ENCODE measurements at regions not wholly inside any gene's neighbourhood (a gene's known extent, or its start where the extent isn't known, plus 50 kb on each side); places are given as distances from the start of the nearest gene placed in this dataset.

GRCh38 chr18:41753826-41754225 is 201.2 kb upstream of the PIK3C3 start:
- DNase-seq = no peak

GRCh38 chr18:41752826-41753225 is 202.2 kb upstream of the PIK3C3 start:
- DNase-seq = no peak

GRCh38 chr18:41751652-41752051 is 203.4 kb upstream of the PIK3C3 start:
- DNase-seq = no peak

- no peak for DNase-seq
Observed at GRCh38 chr18:41751161-41751560, 203.9 kb upstream of the PIK3C3 start.

- DNase-seq = no peak
Observed at GRCh38 chr18:41747723-41748242, 207.3 kb upstream of the PIK3C3 start.

DNA sequence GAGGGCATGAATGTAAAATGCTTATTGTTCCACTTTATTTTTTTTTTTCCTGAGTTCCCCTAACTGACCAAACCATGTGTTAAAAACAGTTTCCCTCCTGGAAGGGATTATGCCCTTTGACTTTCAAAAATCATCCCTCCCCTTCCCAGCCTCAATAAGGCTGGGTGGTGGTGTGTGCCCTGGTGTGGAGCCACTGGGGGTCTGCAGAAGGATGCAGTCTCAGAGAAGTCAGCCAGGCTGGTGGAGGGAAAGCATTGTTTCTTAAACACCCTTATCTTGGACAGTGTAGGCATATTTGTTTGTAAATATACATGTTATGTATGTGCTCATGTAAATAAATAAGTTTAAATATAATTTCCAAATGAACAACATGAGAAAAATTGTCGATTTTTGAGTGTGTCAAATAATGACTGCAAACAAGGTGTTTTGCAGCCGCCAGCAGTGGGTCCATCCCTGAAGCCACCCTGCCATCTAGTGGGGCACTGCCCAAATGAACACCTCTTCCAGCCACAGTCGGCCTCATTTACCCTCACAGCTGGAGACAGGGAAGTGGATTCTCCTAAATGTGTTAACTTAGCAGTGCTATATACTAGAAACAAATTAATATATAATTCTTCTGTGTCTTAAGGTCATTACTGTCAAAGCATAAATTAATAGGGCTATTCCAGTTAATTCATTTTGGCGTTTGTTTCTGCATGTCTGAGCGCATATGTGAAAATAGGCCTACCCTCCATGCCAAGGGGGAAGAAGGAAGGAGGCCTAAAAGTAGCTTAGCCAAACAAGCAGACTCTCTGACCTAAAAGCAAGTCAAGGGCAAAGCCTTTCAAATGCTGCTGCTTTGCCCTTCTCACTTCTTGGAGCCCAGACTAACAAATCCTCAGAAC is 209.6 kb upstream of the PIK3C3 start:
- no peak for DNase-seq

DNA sequence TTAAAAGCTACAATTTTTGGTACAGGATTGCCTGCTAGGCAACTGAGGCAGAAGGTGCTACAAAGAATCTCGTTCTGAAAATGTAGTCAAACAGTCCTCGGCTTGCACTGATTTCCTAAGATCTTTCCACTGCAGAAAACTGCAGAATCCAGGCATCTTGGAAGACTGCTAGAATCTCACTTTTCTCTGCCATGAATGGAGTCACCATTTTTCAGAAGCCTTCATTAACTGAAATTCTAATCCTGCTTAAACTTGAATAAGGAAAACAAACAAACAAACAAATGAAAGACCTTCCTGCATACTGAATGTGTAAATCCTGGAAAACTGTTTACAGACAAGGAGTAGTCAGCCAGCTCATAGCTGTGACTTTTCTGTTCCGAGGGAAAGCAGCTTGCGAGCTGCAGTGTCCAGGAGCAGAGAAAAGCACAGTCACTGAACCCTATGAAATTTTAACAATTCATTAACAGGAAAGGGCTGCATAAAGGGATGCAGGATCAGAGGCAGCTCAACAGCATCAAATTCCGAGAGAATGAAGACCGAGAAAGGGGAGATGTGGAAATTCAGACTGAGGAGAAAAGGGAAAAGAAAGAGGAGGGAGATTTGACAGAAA is 210.5 kb upstream of the PIK3C3 start:
- DNase-seq = no peak

DNA sequence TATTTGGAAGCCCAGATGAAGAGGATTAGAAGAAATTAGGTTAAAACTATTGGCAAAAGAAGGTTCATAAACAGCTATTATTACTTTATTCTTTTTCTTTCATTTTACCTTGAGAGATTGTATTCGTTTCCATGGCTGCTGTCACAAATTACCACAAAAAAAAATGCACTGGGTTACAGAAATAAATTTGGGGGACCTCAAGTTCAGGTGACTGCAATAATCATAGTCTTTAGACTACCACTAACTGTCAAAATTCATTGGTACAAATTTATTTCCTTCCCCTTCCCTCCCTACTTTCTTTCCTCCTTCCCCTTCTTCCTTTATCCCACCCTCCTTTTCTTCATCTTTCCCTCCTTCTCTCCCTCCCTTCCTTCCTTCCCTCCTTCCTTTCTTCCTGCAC is 217.8 kb upstream of the PIK3C3 start:
- DNase-seq = no peak

GRCh38 chr18:41734917-41735316 is 220.1 kb upstream of the PIK3C3 start:
- no peak for DNase-seq

DNA sequence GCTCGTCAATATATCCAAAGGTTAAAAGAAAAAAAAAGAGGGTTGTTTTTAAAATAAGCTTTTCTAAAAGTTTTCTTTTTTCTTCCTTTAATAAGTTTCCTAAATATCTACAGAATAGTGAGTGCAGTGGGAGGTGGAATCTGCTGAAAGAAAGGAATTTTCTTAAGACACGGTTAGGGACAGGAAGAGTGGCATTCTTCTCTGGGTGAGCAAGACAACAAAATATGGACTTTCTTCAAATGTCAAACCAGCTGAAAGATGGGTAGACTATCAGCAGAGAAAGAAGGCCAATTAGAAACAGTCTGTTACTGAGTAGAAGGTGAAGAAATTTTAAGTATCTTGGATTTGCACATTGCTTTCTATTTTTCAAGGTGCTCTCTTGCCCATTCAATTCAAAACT is 222.7 kb upstream of the PIK3C3 start:
- no peak for DNase-seq

DNA sequence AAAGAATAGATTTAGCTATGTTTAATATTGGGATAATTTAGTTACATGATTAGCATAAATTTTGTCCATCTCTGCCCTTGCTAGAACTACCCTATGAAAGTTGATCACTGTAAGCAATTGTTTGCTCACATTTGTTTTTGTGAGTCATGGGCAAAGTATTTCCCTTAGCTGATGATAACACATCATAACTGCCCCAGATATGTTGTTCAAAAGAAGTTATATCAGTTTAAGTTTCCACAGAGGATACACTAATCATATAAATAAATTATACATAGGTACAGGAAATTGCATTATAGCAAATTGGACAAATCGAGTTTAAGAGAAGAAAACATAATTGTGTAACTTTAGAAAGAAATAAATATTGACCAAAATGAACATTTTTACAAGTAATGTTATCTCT is 223.2 kb upstream of the PIK3C3 start:
- DNase-seq = no peak

DNA sequence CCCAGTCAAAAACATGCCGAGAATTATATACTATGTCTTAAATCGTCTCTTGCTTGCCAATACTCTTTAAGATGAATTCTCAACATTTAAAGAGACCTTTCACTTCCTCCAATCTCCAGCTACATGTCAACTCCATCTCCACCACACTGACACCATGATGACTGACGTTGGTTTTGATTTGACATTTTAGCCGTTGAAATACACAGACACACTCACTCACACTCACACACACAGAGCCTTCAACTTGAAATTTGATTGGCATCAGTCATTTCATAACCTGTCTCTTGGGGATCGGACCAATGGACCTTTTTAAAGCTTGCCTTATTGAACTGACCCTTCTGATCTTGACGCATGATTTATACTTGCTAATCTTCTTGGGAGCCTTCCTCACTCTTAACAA is 230.8 kb upstream of the PIK3C3 start:
- DNase-seq = no peak

DNA sequence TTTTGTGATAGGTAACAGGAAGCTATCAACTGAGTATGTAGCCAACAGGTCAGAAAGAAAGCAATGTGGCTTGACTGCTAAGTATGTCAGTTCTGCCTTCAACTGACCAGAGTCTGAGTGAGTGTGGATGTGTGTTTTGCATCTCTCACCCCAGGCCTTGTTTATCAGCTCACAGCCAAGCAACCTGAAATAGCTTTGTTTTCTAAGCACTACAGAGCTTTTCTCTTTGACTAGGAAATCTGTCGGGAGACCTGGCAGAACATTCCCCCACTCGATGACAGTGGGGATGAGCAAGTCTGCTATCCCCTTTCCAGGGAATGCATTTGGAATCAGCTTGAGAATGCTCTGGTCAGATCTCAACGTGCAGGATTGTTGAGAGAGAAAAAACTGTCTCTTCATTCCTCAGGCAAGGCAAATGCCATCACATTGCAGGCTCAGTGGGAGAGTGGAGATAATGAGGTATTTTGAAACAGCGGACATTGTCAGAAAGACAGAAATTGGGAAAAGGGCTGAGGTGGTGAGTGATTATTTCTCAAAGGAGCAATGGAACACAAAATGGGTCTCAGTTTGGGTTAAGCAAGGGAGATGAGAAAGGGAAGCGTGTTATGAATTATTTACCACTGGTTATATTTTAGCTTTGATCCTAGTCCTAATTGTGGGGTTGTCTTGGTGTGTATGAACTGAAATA is 233.8 kb upstream of the PIK3C3 start:
- no peak for DNase-seq

GRCh38 chr18:41720226-41720625 is 234.8 kb upstream of the PIK3C3 start:
- no peak for DNase-seq

- DNase-seq = no peak
Observed at GRCh38 chr18:41719808-41720207, 235.2 kb upstream of the PIK3C3 start.

- no peak for DNase-seq
Observed at GRCh38 chr18:41714872-41715271, 240.2 kb upstream of the PIK3C3 start.

DNA sequence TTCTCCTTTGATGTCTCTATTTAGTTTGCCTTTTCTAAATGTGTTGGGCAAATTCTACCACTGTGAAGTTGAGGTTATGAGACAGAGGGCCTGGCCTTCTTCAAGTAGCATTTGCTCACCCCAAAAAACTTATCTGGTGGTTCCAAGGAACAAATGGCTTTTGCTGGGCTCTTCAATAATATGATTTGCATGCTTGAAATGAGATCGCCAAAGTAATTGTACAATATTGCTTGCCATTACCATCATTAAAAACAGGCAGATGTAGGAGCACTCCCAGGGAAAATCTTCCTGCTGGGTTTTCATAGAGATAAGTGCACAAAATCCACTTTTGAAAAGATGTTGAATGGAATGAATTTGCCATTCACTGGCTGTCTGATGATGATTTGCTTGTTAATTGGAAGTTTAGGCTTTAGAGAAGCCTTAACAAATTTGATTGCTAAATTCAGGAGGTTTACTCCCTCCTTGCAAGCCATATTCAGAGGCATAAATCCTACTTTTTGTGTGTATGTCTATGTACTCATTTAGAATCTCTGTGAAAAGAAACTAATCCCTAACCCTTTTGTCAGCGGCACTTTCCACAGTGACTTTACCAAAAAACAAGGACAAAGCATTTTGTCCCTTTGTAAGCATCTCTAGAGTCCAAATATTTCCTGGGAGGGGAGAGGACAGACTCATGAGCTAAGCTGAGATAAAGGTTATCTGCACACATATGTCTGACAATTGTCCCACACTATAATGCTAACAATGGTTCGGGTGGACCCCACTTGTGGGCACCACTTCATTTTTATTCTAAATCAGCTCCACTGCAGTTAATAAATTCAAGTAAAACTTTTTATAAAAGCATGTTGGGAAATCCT is 240.8 kb upstream of the PIK3C3 start:
- DNase-seq = no peak

- DNase-seq = no peak
Observed at GRCh38 chr18:41706301-41706700, 248.7 kb upstream of the PIK3C3 start.

GRCh38 chr18:41703744-41704530 is 251.1 kb upstream of the PIK3C3 start:
- DNase-seq = no peak

GRCh38 chr18:41700416-41700815 is 254.6 kb upstream of the PIK3C3 start:
- DNase-seq = no peak

- DNase-seq = no peak
Observed at GRCh38 chr18:41695441-41695840, 259.6 kb upstream of the PIK3C3 start.

DNA sequence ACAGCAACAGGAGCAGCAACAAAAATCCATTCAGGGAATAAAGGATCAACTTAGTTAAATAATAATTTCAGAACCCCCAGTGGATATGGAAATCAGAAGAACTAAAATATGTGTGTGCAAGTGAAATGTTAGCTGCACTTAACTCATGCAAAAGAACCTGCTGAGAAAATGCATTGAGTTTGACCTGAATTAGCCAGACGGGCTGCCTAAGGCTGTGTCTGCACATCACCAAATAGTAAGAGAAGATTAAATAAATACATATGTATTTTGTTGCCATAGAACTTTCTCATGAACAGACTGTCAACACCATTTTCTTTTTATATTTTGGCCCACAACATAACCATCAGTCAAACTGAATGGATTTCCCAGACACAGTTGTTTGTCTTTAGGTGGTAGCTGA is 262.0 kb upstream of the PIK3C3 start:
- no peak for DNase-seq
